AG09309 (cell line): ENCODE measurements at regions not wholly inside any gene's neighbourhood (a gene's known extent, or its start where the extent isn't known, plus 50 kb on each side); places are given as distances from the start of the nearest gene placed in this dataset.

Experiments used
- DNase-seq: peaks from one replicate; pipeline ENCODE4 v3.0.0-alpha.2; 2010; ENCODE audit warnings: low read depth
- H3K4me3 ChIP-seq: 2 replicates; pipeline ENCODE4 v1.5.1; 2011; ENCODE audit warnings: mild to moderate bottlenecking, low read depth, low read length, moderate library complexity; ENCODE audit not compliant: control insufficient read depth
- CTCF ChIP-seq: IDR thresholded peaks from 2 replicates; pipeline ENCODE4 v1.5.1; 2011; ENCODE audit warnings: mild to moderate bottlenecking, low read depth, low read length, inconsistent platforms; ENCODE audit not compliant: insufficient read depth, control insufficient read depth; ENCODE audit errors: missing control alignments

GRCh38 chr3:5750874-5751640 is 563.5 kb downstream of the EDEM1 start:
- DNase-seq = no peak
- no peak overlapping the region for H3K4me3 ChIP-seq
- no peak for TF ChIP-seq CTCF

- no peak for DNase-seq
- TF ChIP-seq CTCF = no peak
- H3K4me3 ChIP-seq = no peak overlapping the region
Observed at GRCh38 chr3:5754602-5755001, 567.1 kb downstream of the EDEM1 start.

GRCh38 chr3:5756443-5756842 is 568.9 kb downstream of the EDEM1 start:
- no peak for DNase-seq
- no peak for TF ChIP-seq CTCF
- no peak overlapping the region for H3K4me3 ChIP-seq

GRCh38 chr3:5757213-5757804 is 569.8 kb downstream of the EDEM1 start:
- no peak for TF ChIP-seq CTCF
- DNase-seq = no peak

GRCh38 chr3:5758699-5759098 is 571.2 kb downstream of the EDEM1 start:
- no peak for DNase-seq
- no peak for TF ChIP-seq CTCF
- H3K4me3 ChIP-seq = no peak overlapping the region

More at GRCh38 chr3:5757213-5757804, 569.8 kb downstream of the EDEM1 start:
- no peak overlapping the region for H3K4me3 ChIP-seq

- TF ChIP-seq CTCF = no peak
- H3K4me3 ChIP-seq = no peak overlapping the region
- DNase-seq = no peak
Observed at GRCh38 chr3:5762506-5762905, 575.0 kb downstream of the EDEM1 start.
